ENCODE measurements at regions not wholly inside any gene's neighbourhood (a gene's known extent, or its start where the extent isn't known, plus 50 kb on each side); places are given as distances from the start of the nearest gene placed in this dataset.

- Histone ChIP-seq H3K9me3 (no peaks in the 10 kb centered on the region), H3K27ac (no peak overlapping the region), H3K27me3 (no peaks in the 10 kb centered on the region), H3K4me1 (no peaks in the 10 kb centered on the region), H3K4me3 (no peak overlapping the region), H3K36me3 (no peaks in the 10 kb centered on the region)
- TF ChIP-seq POLR2A (IDR thresholded peaks at IDR 0.05) (no peak), POLR2AphosphoS5 (IDR thresholded peaks at IDR 0.05) (no peak), CTCF (IDR thresholded peaks at IDR 0.05) (no peak), EP300 (IDR thresholded peaks at IDR 0.05) (no peak)
- intact Hi-C loops (cut with DNase I), result no loop called here
- WGBS, 2 donors, result 31 to 34% methylated on average over 5 of the region's 5 CpGs
- no peak for DNase-seq
These were observed 434.2 kb downstream of the PPARGC1A start for GRCh38 chr4:23455456-23456158.

- no peaks in the 10 kb centered on the region for H3K27me3 ChIP-seq
- H3K36me3 ChIP-seq, result no peaks in the 10 kb centered on the region
- no peak overlapping the region for H3K27ac ChIP-seq
- DNase-seq, result no peak
- H3K9me3 ChIP-seq, result no peaks in the 10 kb centered on the region
- intact Hi-C loops (cut with DNase I), result no loop called here
- H3K4me1 ChIP-seq, result no peaks in the 10 kb centered on the region
- 92 to 95% methylated on average over 1 of the region's 1 CpG for WGBS, 2 donors
- no peak for TF ChIP-seq EP300 (IDR thresholded peaks at IDR 0.05)
- no peak for TF ChIP-seq POLR2A (IDR thresholded peaks at IDR 0.05)
- no peak for TF ChIP-seq CTCF (IDR thresholded peaks at IDR 0.05)
- TF ChIP-seq POLR2AphosphoS5 (IDR thresholded peaks at IDR 0.05), result no peak
- H3K4me3 ChIP-seq, result no peak overlapping the region
These were observed 448.2 kb downstream of the PPARGC1A start for GRCh38 chr4:23441530-23442069.

GRCh38 chr4:23438764-23439163 is 451.1 kb downstream of the PPARGC1A start:
- DNase-seq, result no peak
- TF ChIP-seq EP300 (IDR thresholded peaks at IDR 0.05) (no peak), POLR2AphosphoS5 (IDR thresholded peaks at IDR 0.05) (no peak), CTCF (IDR thresholded peaks at IDR 0.05) (no peak), POLR2A (IDR thresholded peaks at IDR 0.05) (no peak)
- no peaks in the 10 kb centered on the region for H3K9me3 ChIP-seq
- H3K4me1 ChIP-seq, result no peaks in the 10 kb centered on the region
- no peaks in the 10 kb centered on the region for H3K27me3 ChIP-seq
- intact Hi-C loops (cut with DNase I), result no loop called here
- no peak overlapping the region for H3K27ac ChIP-seq
- no peak overlapping the region for H3K4me3 ChIP-seq
- H3K36me3 ChIP-seq, result no peaks in the 10 kb centered on the region
- WGBS, 2 donors, result 71 to 75% methylated on average over 1 of the region's 1 CpG

- no peaks in the 10 kb centered on the region for H3K27me3 ChIP-seq
These were observed 460.4 kb downstream of the PPARGC1A start for GRCh38 chr4:23429497-23429896.

More at GRCh38 chr4:23429497-23429896, 460.4 kb downstream of the PPARGC1A start:
- no peaks in the 10 kb centered on the region for H3K4me1 ChIP-seq
- DNase-seq, result no peak
- no peak for TF ChIP-seq EP300 (IDR thresholded peaks at IDR 0.05)
- no peak for TF ChIP-seq CTCF (IDR thresholded peaks at IDR 0.05)
- no peak for TF ChIP-seq POLR2AphosphoS5 (IDR thresholded peaks at IDR 0.05)
- no peak for TF ChIP-seq POLR2A (IDR thresholded peaks at IDR 0.05)
- no peaks in the 10 kb centered on the region for H3K9me3 ChIP-seq
- H3K4me3 ChIP-seq, result no peak overlapping the region
- intact Hi-C loops (cut with DNase I), result no loop called here
- no peak overlapping the region for H3K27ac ChIP-seq
- no peaks in the 10 kb centered on the region for H3K36me3 ChIP-seq
